ENCODE measurements at regions not wholly inside any gene's neighbourhood (a gene's known extent, or its start where the extent isn't known, plus 50 kb on each side); places are given as distances from the start of the nearest gene placed in this dataset.

- Histone ChIP-seq H3K9me1 (ENCODE audit: insufficient read depth, low read length) (no peaks in the 10 kb centered on the region), H3K23ac (ENCODE audit: low read depth, low read length) (no peak overlapping the region), H2BK120ac (ENCODE audit: low read depth, low read length) (no peak overlapping the region), H2BK20ac (ENCODE audit: low read depth, low read length) (no peak overlapping the region), H3K4me2 (ENCODE audit: low read depth, low read length) (no peak overlapping the region), H3K27me3 (ENCODE audit: control insufficient read depth, insufficient read depth, low read length) (no peaks in the 10 kb centered on the region; the same call in 1 of the 2 replicates), H3K9ac (ENCODE audit: low read depth, low read length) (no peak overlapping the region), H3K36me3 (ENCODE audit: control insufficient read depth, insufficient read depth, low read length) (no peaks in the 10 kb centered on the region), H3K4me3 (ENCODE audit: insufficient read depth, low read depth, low read length) (no peak overlapping the region), H2BK5ac (ENCODE audit: low read depth, low read length, poor library complexity, severe bottlenecking) (no peak overlapping the region), H4K5ac (ENCODE audit: low read depth, low read length) (no peak overlapping the region), H4K91ac (ENCODE audit: insufficient read depth, low read depth, low read length) (no peak overlapping the region), H3K14ac (replicated peaks; ENCODE audit: low read depth, low read length) (no peak overlapping the region), H3K79me1 (ENCODE audit: low read depth in 1 of 2, low read length in 2 of 2) (no peaks in the 10 kb centered on the region), H3K18ac (ENCODE audit: low read depth, low read length) (no peak overlapping the region), H3K4ac (ENCODE audit: low read depth, low read length) (no peak overlapping the region), H2AFZ (replicated peaks; ENCODE audit: low read length, poor library complexity) (no peak overlapping the region), H2BK15ac (ENCODE audit: low read depth, low read length) (no peak overlapping the region), H4K20me1 (ENCODE audit: insufficient read depth, low read length) (no peaks in the 10 kb centered on the region), H2AK5ac (ENCODE audit: low read depth, low read length) (no peak overlapping the region), H3K4me1 (ENCODE audit: control insufficient read depth, insufficient read depth, low read length) (no peaks in the 10 kb centered on the region; the same call in 1 of the 2 replicates), H3K27ac (ENCODE audit: insufficient read depth, low read length) (no peak overlapping the region), H4K8ac (ENCODE audit: low read depth in 2 of 2, low read length in 2 of 2) (no peak overlapping the region), H3K9me3 (ENCODE audit: control insufficient read depth, insufficient read depth, low read length) (no peaks in the 10 kb centered on the region), H3K56ac (ENCODE audit: extremely low read depth, insufficient read depth, low read length) (no peak overlapping the region), H2AK9ac (replicated peaks; ENCODE audit: low read depth, low read length, poor library complexity) (no peak overlapping the region)
- no CpG with 5 or more reads among the region's 2 CpGs for WGBS, 2 experiments (ENCODE audit: extremely low coverage in 2 of 2, insufficient read length in 1 of 2)
- DNase-seq (peak; percentile 3), ATAC-seq (ENCODE audit: low read depth) (no peak)
- no TSS peak for BruUV-seq (replicated peaks)
- ChIA-PET CTCF (no interaction called here), POLR2A (ENCODE audit: unreplicated experiment) (no interaction called here)
- no peak for TF ChIP-seq CEBPB (IDR thresholded peaks at IDR 0.05; ENCODE audit: low read depth, low read length)
- no peak for TF ChIP-seq BHLHE40 (IDR thresholded peaks at IDR 0.05; ENCODE audit: low read depth, low read length)
- no peak for TF ChIP-seq MAZ (IDR thresholded peaks at IDR 0.05; ENCODE audit: borderline replicate concordance, low read depth, low read length)
- no peak for TF ChIP-seq FOS (IDR thresholded peaks at IDR 0.05; ENCODE audit: low read depth, low read length)
- no peak for TF ChIP-seq CHD1 (IDR thresholded peaks at IDR 0.05; ENCODE audit: low read depth, low read length)
- in situ Hi-C loops (cut with MboI; ENCODE audit: low sequenced_read_pairs): no loop called here
- dilution Hi-C loops (cut with HindIII; ENCODE audit: low sequenced_read_pairs, unreplicated experiment): no loop called here
- intact Hi-C loops (cut with micrococcal nuclease): no loop called here
Measured at GRCh38 chr3:115549071-115549470, 74.2 kb upstream of the GAP43 start.
